Liver (tissue), 8 donors: ENCODE measurements at regions not wholly inside any gene's neighbourhood (a gene's known extent, or its start where the extent isn't known, plus 50 kb on each side); places are given as distances from the start of the nearest gene placed in this dataset.

Experiments used
- DNase-seq: peaks from one replicate; pipeline ENCODE4 v3.0.0-alpha.2; 2017; ENCODE audit warnings: low spot score
- H3K27ac ChIP-seq, 2 donors: one replicate each; pipeline ENCODE4 v1.7.0; 2013; ENCODE audit warnings: inconsistent platforms in 2 of 2, low read length in 2 of 2, control low read depth in 1 of 2, low read depth in 1 of 2, mild to moderate bottlenecking in 1 of 2
- H3K27me3 ChIP-seq, 4 donors: one replicate each; pipeline versions ENCODE4 v1.6.1 to v1.7.0; 2013; ENCODE audit warnings: low read length in 3 of 4, inconsistent platforms in 1 of 4, mild to moderate bottlenecking in 1 of 4, moderate library complexity in 1 of 4; ENCODE audit not compliant: control insufficient read depth in 4 of 4, insufficient read depth in 4 of 4
- H3K36me3 ChIP-seq, 4 donors: one replicate each; pipeline versions ENCODE4 v1.6.1 to v1.7.0; 2013; ENCODE audit warnings: low read length in 3 of 4, mild to moderate bottlenecking in 3 of 4, low read depth in 1 of 4, moderate library complexity in 1 of 4; ENCODE audit not compliant: control insufficient read depth in 4 of 4, insufficient read depth in 3 of 4
- H3K4me1 ChIP-seq, 4 donors: one replicate each; pipeline versions ENCODE4 v1.6.1 to v1.7.0; 2013; ENCODE audit warnings: low read length in 3 of 4, mild to moderate bottlenecking in 3 of 4, moderate library complexity in 1 of 4; ENCODE audit not compliant: control insufficient read depth in 4 of 4, insufficient read depth in 4 of 4
- H3K4me3 ChIP-seq, 3 donors: one replicate each; pipeline versions ENCODE4 v1.6.1 to v1.7.0; 2013; ENCODE audit warnings: low read length in 3 of 3, control low read depth in 1 of 3, low read depth in 1 of 3, mild to moderate bottlenecking in 1 of 3
- H3K9ac ChIP-seq, 2 donors: one replicate each; pipeline ENCODE4 v1.7.0; 2013; ENCODE audit warnings: low read length in 2 of 2, mild to moderate bottlenecking in 2 of 2, moderate library complexity in 2 of 2, control low read depth in 1 of 2, low read depth in 1 of 2
- H3K9me3 ChIP-seq, 4 donors: one replicate each; pipeline versions ENCODE4 v1.6.1 to v1.7.0; 2013; ENCODE audit warnings: low read length in 3 of 4; ENCODE audit not compliant: control insufficient read depth in 4 of 4
- CTCF ChIP-seq: fragments of 150-350 bp; IDR thresholded peaks from 2 replicates; pipeline ENCODE4 v1.5.1; 2017; ENCODE audit warnings: improper control_type of control experiment, low read depth, low read length; ENCODE audit not compliant: missing input control
- EGR1 ChIP-seq, 2 donors: IDR thresholded peaks; 2 replicates each; pipeline ENCODE4 v1.6.1; 2016 to 2018; ENCODE audit warnings: antibody characterized with exemption in 2 of 2, low read depth in 2 of 2
- FOXA1 ChIP-seq: IDR thresholded peaks from 2 replicates; pipeline ENCODE4 v1.6.1; 2016; ENCODE audit warnings: antibody characterized with exemption
- FOXA2 ChIP-seq: IDR thresholded peaks from 2 replicates; pipeline ENCODE4 v1.6.1; 2016; ENCODE audit warnings: antibody characterized with exemption
- GABPA ChIP-seq, 2 donors: IDR thresholded peaks in 1 of 2; conservative IDR thresholded peaks in 1 of 2; 2 replicates each; pipeline ENCODE4 v1.6.1; 2016; ENCODE audit warnings: antibody characterized with exemption in 2 of 2, mild to moderate bottlenecking in 1 of 2, moderate library complexity in 1 of 2
- HNF4A ChIP-seq, 2 donors: conservative IDR thresholded peaks; 2 replicates each; pipeline ENCODE4 v1.6.1; 2016; ENCODE audit warnings: antibody characterized with exemption in 2 of 2, mild to moderate bottlenecking in 2 of 2
- HNF4G ChIP-seq: IDR thresholded peaks from 2 replicates; pipeline ENCODE4 v1.6.1; 2016; ENCODE audit warnings: antibody characterized with exemption
- JUND ChIP-seq, 2 donors: IDR thresholded peaks; 2 replicates each; pipeline ENCODE4 v1.6.1; 2016; ENCODE audit warnings: antibody characterized with exemption in 2 of 2
- MAX ChIP-seq: IDR thresholded peaks from 2 replicates; pipeline ENCODE4 v1.6.1; 2016; ENCODE audit warnings: antibody characterized with exemption
- NR2F2 ChIP-seq: IDR thresholded peaks from 2 replicates; pipeline ENCODE4 v1.6.1; 2016; ENCODE audit warnings: antibody characterized with exemption
- RAD21 ChIP-seq, 2 donors: IDR thresholded peaks; 2 replicates each; pipeline ENCODE4 v1.6.1; 2016; ENCODE audit warnings: antibody characterized with exemption in 2 of 2, mild to moderate bottlenecking in 2 of 2
- REST ChIP-seq: IDR thresholded peaks from 2 replicates; pipeline ENCODE4 v1.6.1; 2016; ENCODE audit warnings: antibody characterized with exemption, mild to moderate bottlenecking
- RXRA ChIP-seq, 2 donors: IDR thresholded peaks; 2 replicates each; pipeline ENCODE4 v1.6.1; 2017 to 2018; ENCODE audit warnings: antibody characterized with exemption in 2 of 2, mild to moderate bottlenecking in 1 of 2
- SP1 ChIP-seq: IDR thresholded peaks from 2 replicates; pipeline ENCODE4 v1.6.1; 2018; ENCODE audit warnings: antibody characterized with exemption, mild to moderate bottlenecking
- TAF1 ChIP-seq: conservative IDR thresholded peaks from 2 replicates; pipeline ENCODE4 v1.6.1; 2016; ENCODE audit warnings: antibody characterized with exemption, mild to moderate bottlenecking
- YY1 ChIP-seq: IDR thresholded peaks from 2 replicates; pipeline ENCODE4 v1.6.1; 2016; ENCODE audit warnings: antibody characterized with exemption, mild to moderate bottlenecking
- ZBTB33 ChIP-seq: IDR thresholded peaks from 2 replicates; pipeline ENCODE4 v1.6.1; 2016; ENCODE audit warnings: antibody characterized with exemption
- WGBS: extraction: QIAGEN DNeasy Blood & Tissue Kit; methylation state at CpG from one replicate; pipeline ENCODE4 v1.1.7; 2013; 5-methylcytosine and 5-hydroxymethylcytosine counted together
- TF ChIP-seq, protein P1 (sequence below): IDR thresholded peaks from 2 replicates; pipeline ENCODE4 v1.6.1; 2016; ENCODE audit warnings: antibody characterized with exemption
- donor health status: healthy.
- donor health status: healthy.
- donor health status: healthy.
- donor health status: healthy.
- donor health status: healthy.

DNA sequence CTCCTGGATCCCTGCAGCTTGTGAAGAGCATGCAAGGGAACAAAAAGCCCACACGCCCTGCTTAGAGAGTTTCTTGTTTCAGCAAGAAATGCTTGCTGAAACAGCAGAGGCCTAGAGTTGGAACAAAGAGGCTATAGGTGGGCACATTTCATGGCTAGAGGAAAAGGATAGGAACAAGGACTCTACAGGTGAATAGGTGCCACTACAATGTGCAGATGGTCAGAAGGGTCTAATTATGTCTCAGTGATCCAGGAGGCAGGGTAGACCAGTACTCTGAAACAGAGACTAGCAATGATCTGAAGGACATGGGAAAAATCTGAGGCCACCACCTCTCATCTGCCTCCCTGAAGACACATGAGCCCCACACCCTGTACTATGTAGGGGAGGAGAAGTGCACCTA lies 609.0 kb downstream of the REEP3 start:
- no peaks in the 10 kb centered on the region for H3K36me3 ChIP-seq
- TF ChIP-seq TAF1: no peak
- no peak for TF ChIP-seq GABPA (IDR thresholded peaks at IDR 0.05 in 1 of 2, conservative IDR thresholded peaks at IDR 0.05 in 1 of 2)
- no peak for TF ChIP-seq SP1
- TF ChIP-seq JUND (IDR thresholded peaks at IDR 0.05): no peak
- no peak for TF ChIP-seq FOXA2
- TF ChIP-seq, protein P1, sequence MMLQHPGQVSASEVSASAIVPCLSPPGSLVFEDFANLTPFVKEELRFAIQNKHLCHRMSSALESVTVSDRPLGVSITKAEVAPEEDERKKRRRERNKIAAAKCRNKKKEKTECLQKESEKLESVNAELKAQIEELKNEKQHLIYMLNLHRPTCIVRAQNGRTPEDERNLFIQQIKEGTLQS: no peak
- TF ChIP-seq CTCF: no peak
- no peak for TF ChIP-seq REST
- no peak for TF ChIP-seq HNF4G
- no peak for TF ChIP-seq ZBTB33
- TF ChIP-seq EGR1 (IDR thresholded peaks at IDR 0.05; ENCODE audit: low read depth in 2 of 2): no peak
- no peak for TF ChIP-seq YY1
- no peak for TF ChIP-seq HNF4A (conservative IDR thresholded peaks at IDR 0.05)
- TF ChIP-seq FOXA1: no peak
- TF ChIP-seq NR2F2: no peak
- no peak for TF ChIP-seq RAD21 (IDR thresholded peaks at IDR 0.05)
- TF ChIP-seq RXRA (IDR thresholded peaks at IDR 0.05): no peak
- no peak for TF ChIP-seq MAX
- no peaks in the 10 kb centered on the region for H3K27me3 ChIP-seq
- H3K9me3 ChIP-seq: no peaks in the 10 kb centered on the region
- WGBS: 84% methylated on average over 1 of the region's 1 CpG
- no peak overlapping the region for H3K4me3 ChIP-seq
- H3K4me1 ChIP-seq: no peaks in the 10 kb centered on the region
- no peak overlapping the region for H3K9ac ChIP-seq
- no peak for DNase-seq
- H3K27ac ChIP-seq: no peak overlapping the region

DNA sequence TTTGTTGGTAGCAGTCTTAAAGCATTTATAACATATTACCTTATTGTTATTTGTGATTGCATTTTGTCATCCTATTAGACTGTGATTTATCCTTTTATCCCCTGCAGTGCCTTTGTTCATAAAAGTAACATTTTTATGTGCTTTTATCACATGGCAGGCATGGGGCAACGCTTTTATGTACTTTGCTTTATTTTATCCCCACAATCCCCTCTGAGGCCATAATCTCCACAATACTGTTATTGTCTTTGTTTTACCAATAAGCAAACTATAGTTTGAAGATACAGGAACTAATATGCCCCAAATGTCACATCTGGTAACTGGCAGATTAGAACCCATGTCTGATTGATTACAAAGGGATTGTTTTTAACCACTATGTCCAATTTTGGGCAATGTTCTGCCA lies 613.5 kb downstream of the REEP3 start:
- 65% methylated on average over 1 of the region's 1 CpG for WGBS
- H3K27ac ChIP-seq: no peak overlapping the region
- no peaks in the 10 kb centered on the region for H3K27me3 ChIP-seq
- H3K9ac ChIP-seq: no peak overlapping the region
- H3K9me3 ChIP-seq: no peaks in the 10 kb centered on the region
- H3K4me3 ChIP-seq: no peak overlapping the region
- H3K36me3 ChIP-seq: no peaks in the 10 kb centered on the region
- no peaks in the 10 kb centered on the region for H3K4me1 ChIP-seq
- no peak for TF ChIP-seq JUND (IDR thresholded peaks at IDR 0.05)
- DNase-seq: no peak
